Vagina (tissue), 2 donors: ENCODE measurements at regions not wholly inside any gene's neighbourhood (a gene's known extent, or its start where the extent isn't known, plus 50 kb on each side); places are given as distances from the start of the nearest gene placed in this dataset. TPM values are rescaled to one million over a fixed set of nuclear protein-coding genes. Genes with fewer than 3 reads are reported as not detected.

Experiments used
- DNase-seq, 2 donors: peaks; one replicate each; pipeline ENCODE4 v3.0.0-alpha.2; 2017; ENCODE audit errors: extremely low spot score in 2 of 2
- H3K27ac ChIP-seq: fragments of 200-600 bp; sonication (generic); one replicate; pipeline ENCODE4 v1.5.1; 2019
- H3K27me3 ChIP-seq: fragments of 200-600 bp; sonication (generic); one replicate; pipeline ENCODE4 v1.5.1; 2019
- H3K36me3 ChIP-seq, 2 donors: fragments of 200-600 bp; sonication (generic); one replicate each; pipeline ENCODE4 v1.5.1; 2017 to 2019
- H3K4me1 ChIP-seq: fragments of 200-600 bp; sonication (generic); one replicate; pipeline ENCODE4 v1.5.1; 2019
- H3K4me3 ChIP-seq, 2 donors: fragments of 200-600 bp; sonication (generic); 1 replicate in 1 of 2; 2 replicates in 1 of 2; pipeline ENCODE4 v1.5.1; 2016 to 2019
- H3K9me3 ChIP-seq: fragments of 200-600 bp; sonication (generic); one replicate; pipeline ENCODE4 v1.5.1; 2019
- CTCF ChIP-seq, 3 experiments: fragments of 450-650 bp in 2 of 3; fragments of 200-600 bp in 1 of 3; sonication (generic) in 1 of 3; IDR thresholded peaks; one replicate each; pipeline ENCODE4 v1.5.1; 2017 to 2019; ENCODE audit warnings: antibody characterized with exemption in 3 of 3, mild to moderate bottlenecking in 2 of 3, moderate library complexity in 2 of 3
- POLR2A ChIP-seq, 2 donors: fragments of 450-650 bp; IDR thresholded peaks; one replicate each; pipeline ENCODE4 v1.6.1; 2017; ENCODE audit warnings: antibody characterized with exemption in 2 of 2, mild to moderate bottlenecking in 2 of 2, moderate library complexity in 2 of 2
- POLR2AphosphoS5 ChIP-seq, 2 donors: sonication (generic); formaldehyde crosslinking; IDR thresholded peaks; one replicate each; pipeline ENCODE4 v1.9.0; 2017; ENCODE audit warnings: antibody characterized with exemption in 2 of 2, mild to moderate bottlenecking in 2 of 2, low read depth in 1 of 2; ENCODE audit not compliant: insufficient read depth in 1 of 2
- intact Hi-C: fragments of 100-400 bp; cut with DNase I; formaldehyde crosslinking; loops from one replicate; pipeline ENCODE4 v1.15.1; 2023
- small RNA-seq: library from RNA; depleted of rRNA; stranded (forward); fragments of <200 nt; gene quantifications from one replicate; pipeline ENCODE3, GENCODE V24; 2016

- DNase-seq, result no peak
- Histone ChIP-seq H3K36me3 (no peaks in the 10 kb centered on the region), H3K27ac (no peak overlapping the region), H3K4me3 (no peak overlapping the region), H3K27me3 (no peaks in the 10 kb centered on the region), H3K9me3 (no peaks in the 10 kb centered on the region), H3K4me1 (no peaks in the 10 kb centered on the region)
- no peak for TF ChIP-seq CTCF (IDR thresholded peaks at IDR 0.05)
- intact Hi-C loops, result no loop called here
These were observed 59.7 kb upstream of the CCDC196 start for GRCh38 chr14:66426451-66426850.

GRCh38 chr14:66432334-66432733 lies 53.8 kb upstream of the CCDC196 start:
- H3K27me3 ChIP-seq, result no peaks in the 10 kb centered on the region
- no peak overlapping the region for H3K4me3 ChIP-seq
- TF ChIP-seq CTCF (IDR thresholded peaks at IDR 0.05), result no peak
- TF ChIP-seq POLR2AphosphoS5 (IDR thresholded peaks at IDR 0.05; ENCODE audit: insufficient read depth in 1 of 2, low read depth in 1 of 2), result no peak
- TF ChIP-seq POLR2A (IDR thresholded peaks at IDR 0.05), result no peak
- DNase-seq, result no peak
- no peaks in the 10 kb centered on the region for H3K9me3 ChIP-seq
- intact Hi-C loops, result no loop called here
- H3K36me3 ChIP-seq, result no peaks in the 10 kb centered on the region
- H3K4me1 ChIP-seq, result no peaks in the 10 kb centered on the region
- no peak overlapping the region for H3K27ac ChIP-seq

- no peaks in the 10 kb centered on the region for H3K4me1 ChIP-seq
- no peak for DNase-seq
- H3K4me3 ChIP-seq, result no peak overlapping the region
- peaks cover 8% of the 10 kb centered on the region for H3K9me3 ChIP-seq
- no peaks in the 10 kb centered on the region for H3K36me3 ChIP-seq
- no peaks in the 10 kb centered on the region for H3K27me3 ChIP-seq
- no peak overlapping the region for H3K27ac ChIP-seq
- intact Hi-C loops, result no loop called here
- TF ChIP-seq POLR2A (IDR thresholded peaks at IDR 0.05), result no peak
These were observed 51.7 kb upstream of the CCDC196 start for GRCh38 chr14:66434464-66434863.

- Histone ChIP-seq H3K4me3 (no peak overlapping the region), H3K9me3 (peaks cover 8% of the 10 kb centered on the region), H3K27ac (no peak overlapping the region), H3K36me3 (no peaks in the 10 kb centered on the region), H3K27me3 (no peaks in the 10 kb centered on the region), H3K4me1 (no peaks in the 10 kb centered on the region)
- TF ChIP-seq POLR2A (IDR thresholded peaks at IDR 0.05), result no peak
- no peak for TF ChIP-seq CTCF (IDR thresholded peaks at IDR 0.05)
- intact Hi-C loops, result no loop called here
- DNase-seq, result no peak
These were observed 50.5 kb upstream of the CCDC196 start for GRCh38 chr14:66435683-66436082.

Small RNA genes in the stretch of these regions (small RNA-seq; reads per million reads assigned to genes)
- not detected for gene RF00019
